Activated CD4-positive, CD25-positive, alpha-beta regulatory T cell treated with anti-CD3 and anti-CD28 coated beads, Interleukin-2, amount 50 U/mL, for 24 hours (primary cell): ENCODE measurements at regions not wholly inside any gene's neighbourhood (a gene's known extent, or its start where the extent isn't known, plus 50 kb on each side); places are given as distances from the start of the nearest gene placed in this dataset.

ENCODE experiments used
- ATAC-seq, 2 donors: fragments of 150-1000 bp; cut with Tn5 transposase; one replicate each; pipeline ENCODE4 v1.10.0; 2021; ENCODE audit warnings: mild to moderate bottlenecking in 1 of 2, moderate library complexity in 1 of 2

- no peak for ATAC-seq
Measured at GRCh38 chr1:193753038-193753756, 566.8 kb upstream of the B3GALT2 start.

GRCh38 chr1:193749868-193750267 lies 563.5 kb upstream of the B3GALT2 start:
- no peak for ATAC-seq

GRCh38 chr1:193747579-193747978 lies 561.2 kb upstream of the B3GALT2 start:
- ATAC-seq, result no peak

GRCh38 chr1:193741228-193741627 lies 554.8 kb upstream of the B3GALT2 start:
- no peak for ATAC-seq

- ATAC-seq, result no peak
Measured at GRCh38 chr1:193740762-193741161, 554.3 kb upstream of the B3GALT2 start.

- no peak for ATAC-seq
Measured at GRCh38 chr1:193736507-193736906, 550.1 kb upstream of the B3GALT2 start.

- no peak for ATAC-seq
Measured at GRCh38 chr1:193733674-193734073, 547.3 kb upstream of the B3GALT2 start.

GRCh38 chr1:193730017-193730416 lies 543.6 kb upstream of the B3GALT2 start:
- ATAC-seq, result peak in 1 of 2 donors; percentile 17

GRCh38 chr1:193729429-193729828 lies 543.0 kb upstream of the B3GALT2 start:
- no peak for ATAC-seq

GRCh38 chr1:193727850-193728249 lies 541.4 kb upstream of the B3GALT2 start:
- no peak for ATAC-seq

- ATAC-seq, result no peak
Measured at GRCh38 chr1:193726722-193727121, 540.3 kb upstream of the B3GALT2 start.

GRCh38 chr1:193712392-193712791 lies 526.0 kb upstream of the B3GALT2 start:
- ATAC-seq, result no peak

GRCh38 chr1:193709607-193710006 lies 523.2 kb upstream of the B3GALT2 start:
- no peak for ATAC-seq

GRCh38 chr1:193707271-193708021 lies 521.0 kb upstream of the B3GALT2 start:
- ATAC-seq, result peak in 1 of 2 donors; percentile 28

GRCh38 chr1:193706766-193707165 lies 520.4 kb upstream of the B3GALT2 start:
- ATAC-seq, result no peak

GRCh38 chr1:193705554-193705981 lies 519.2 kb upstream of the B3GALT2 start:
- ATAC-seq, result no peak

- no peak for ATAC-seq
Measured at GRCh38 chr1:193703655-193704054, 517.2 kb upstream of the B3GALT2 start.

- ATAC-seq, result no peak
Measured at GRCh38 chr1:193703121-193703520, 516.7 kb upstream of the B3GALT2 start.

GRCh38 chr1:193701759-193702158 lies 515.3 kb upstream of the B3GALT2 start:
- ATAC-seq, result no peak

- peak; percentile 92 to 94 for ATAC-seq
Measured at GRCh38 chr1:193700710-193701355, 514.4 kb upstream of the B3GALT2 start.

GRCh38 chr1:193699261-193699660 lies 512.8 kb upstream of the B3GALT2 start:
- ATAC-seq, result no peak

GRCh38 chr1:193697776-193698175 lies 511.4 kb upstream of the B3GALT2 start:
- ATAC-seq, result no peak

GRCh38 chr1:193697115-193697762 lies 510.8 kb upstream of the B3GALT2 start:
- ATAC-seq, result no peak
